ENCODE measurements at regions not wholly inside any gene's neighbourhood (a gene's known extent, or its start where the extent isn't known, plus 50 kb on each side); places are given as distances from the start of the nearest gene placed in this dataset.

GRCh38 chr5:158629591-158630312, 470.0 kb downstream of the EBF1 start:
- 67 to 74% methylated on average over 6 of the region's 6 CpGs for WGBS, 2 donors
- intact Hi-C loops (cut with DNase I) = no loop called here
- Histone ChIP-seq H3K36me3 (no peaks in the 10 kb centered on the region), H3K4me1 (no peaks in the 10 kb centered on the region), H3K27ac (no peak overlapping the region), H3K9me3 (no peaks in the 10 kb centered on the region), H3K27me3 (no peaks in the 10 kb centered on the region), H3K4me3 (replicated peaks in 1 of 3) (no peak overlapping the region)
- no peak for TF ChIP-seq POLR2A (IDR thresholded peaks at IDR 0.05)
- TF ChIP-seq CTCF (IDR thresholded peaks at IDR 0.05) = no peak
- no peak for DNase-seq

GRCh38 chr5:158626718-158627117, 473.0 kb downstream of the EBF1 start:
- H3K36me3 ChIP-seq = no peaks in the 10 kb centered on the region
- H3K4me3 ChIP-seq (replicated peaks in 1 of 3) = no peak overlapping the region
- no peak for DNase-seq
- H3K27me3 ChIP-seq = no peaks in the 10 kb centered on the region
- no peak for TF ChIP-seq CTCF (IDR thresholded peaks at IDR 0.05)
- no peak for TF ChIP-seq POLR2A (IDR thresholded peaks at IDR 0.05)
- H3K9me3 ChIP-seq = no peaks in the 10 kb centered on the region
- no peaks in the 10 kb centered on the region for H3K4me1 ChIP-seq
- intact Hi-C loops (cut with DNase I) = no loop called here
- 94 to 98% methylated on average over 1 of the region's 1 CpG for WGBS, 2 donors
- no peak overlapping the region for H3K27ac ChIP-seq

DNA sequence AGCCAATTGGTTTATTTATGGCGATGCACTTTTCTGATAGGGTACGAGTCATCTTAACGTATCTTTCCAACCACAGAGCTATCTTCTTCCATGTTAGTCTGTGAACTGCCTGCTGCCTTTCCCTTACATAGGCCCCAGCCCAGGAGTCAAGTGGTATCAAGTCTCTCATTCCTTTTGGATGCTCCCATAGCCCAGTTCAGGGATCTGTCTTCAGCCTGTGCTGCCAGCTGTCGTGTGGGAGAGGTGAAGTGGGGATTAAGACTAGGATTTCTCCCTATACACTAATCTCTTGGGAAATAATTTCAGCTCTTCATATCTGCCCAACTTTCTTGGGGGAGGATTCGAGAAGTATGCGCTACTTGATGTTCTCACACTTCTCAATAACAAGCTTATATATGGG, 475.7 kb downstream of the EBF1 start:
- WGBS, 2 donors = 93 to 95% methylated on average over 6 of the region's 6 CpGs
- no peak overlapping the region for H3K4me3 ChIP-seq (replicated peaks in 1 of 3)
- no peak for DNase-seq
- no peak overlapping the region for H3K27ac ChIP-seq
- no peaks in the 10 kb centered on the region for H3K27me3 ChIP-seq
- H3K36me3 ChIP-seq = no peaks in the 10 kb centered on the region
- no peaks in the 10 kb centered on the region for H3K9me3 ChIP-seq
- H3K4me1 ChIP-seq = peaks cover 6 to 8% of the 10 kb centered on the region in 2 donors
- TF ChIP-seq POLR2A (IDR thresholded peaks at IDR 0.05) (no peak), CTCF (IDR thresholded peaks at IDR 0.05) (no peak)
- intact Hi-C loops (cut with DNase I) = no loop called here

- no peak for DNase-seq
- Histone ChIP-seq H3K27ac (no peak overlapping the region), H3K27me3 (no peaks in the 10 kb centered on the region), H3K9me3 (no peaks in the 10 kb centered on the region), H3K4me1 (peaks cover 15% of the 10 kb centered on the region in 2 donors), H3K36me3 (no peaks in the 10 kb centered on the region), H3K4me3 (replicated peaks in 1 of 3) (no peak overlapping the region)
- intact Hi-C loops (cut with DNase I) = no loop called here
- WGBS, 2 donors = 41 to 43% methylated on average over 2 of the region's 2 CpGs
- no peak for TF ChIP-seq CTCF (IDR thresholded peaks at IDR 0.05)
- no peak for TF ChIP-seq POLR2A (IDR thresholded peaks at IDR 0.05)
These were observed 478.3 kb downstream of the EBF1 start for GRCh38 chr5:158621391-158621790.

GRCh38 chr5:158619083-158619788, 480.5 kb downstream of the EBF1 start:
- TF ChIP-seq CTCF (IDR thresholded peaks at IDR 0.05) (no peak), POLR2A (IDR thresholded peaks at IDR 0.05) (no peak)
- H3K27ac ChIP-seq = no peak overlapping the region
- no peak for DNase-seq
- no peak overlapping the region for H3K4me3 ChIP-seq (replicated peaks in 1 of 3)
- no peaks in the 10 kb centered on the region for H3K36me3 ChIP-seq
- intact Hi-C loops (cut with DNase I) = no loop called here
- peaks cover 15% of the 10 kb centered on the region in 2 donors for H3K4me1 ChIP-seq
- no peaks in the 10 kb centered on the region for H3K27me3 ChIP-seq
- no peaks in the 10 kb centered on the region for H3K9me3 ChIP-seq
- WGBS, 2 donors = 6% methylated on average over 3 of the region's 3 CpGs

Data from thyroid gland (tissue), 4 donors.